H9 (cell line): ENCODE measurements at regions not wholly inside any gene's neighbourhood (a gene's known extent, or its start where the extent isn't known, plus 50 kb on each side); places are given as distances from the start of the nearest gene placed in this dataset.

Experiments
- DNase-seq: peaks from one replicate; pipeline ENCODE4 v3.0.0-alpha.2; 2017
- H2AFZ ChIP-seq: one replicate; pipeline ENCODE4 v1.6.1; 2013; ENCODE audit warnings: mild to moderate bottlenecking, low read length, control low read depth, moderate library complexity
- H2AK5ac ChIP-seq: 2 replicates; pipeline ENCODE4 v1.6.1; 2013; ENCODE audit warnings: low read length, control low read depth, mixed read lengths; ENCODE audit not compliant: insufficient read length
- H2BK120ac ChIP-seq: one replicate; pipeline ENCODE4 v1.6.1; 2013; ENCODE audit warnings: low read depth, mild to moderate bottlenecking, low read length, control low read depth, inconsistent platforms; ENCODE audit not compliant: poor library complexity, severe bottlenecking
- H2BK12ac ChIP-seq: 2 replicates; pipeline ENCODE4 v1.6.1; 2013; ENCODE audit warnings: low read length, control low read depth, mixed read lengths, low read depth; ENCODE audit not compliant: insufficient read length
- H2BK15ac ChIP-seq: 2 replicates; pipeline ENCODE4 v1.6.1; 2013; ENCODE audit warnings: low read depth, low read length, control low read depth
- H2BK20ac ChIP-seq: one replicate; pipeline ENCODE4 v1.6.1; 2013; ENCODE audit warnings: low read depth, mild to moderate bottlenecking, low read length, control low read depth, inconsistent platforms; ENCODE audit not compliant: poor library complexity, severe bottlenecking
- H2BK5ac ChIP-seq: 2 replicates; pipeline ENCODE4 v1.6.1; 2013; ENCODE audit warnings: low read length, control low read depth, mixed read lengths; ENCODE audit not compliant: insufficient read length
- H3K14ac ChIP-seq: 2 replicates; pipeline ENCODE4 v1.6.1; 2013; ENCODE audit warnings: low read length, control low read depth; ENCODE audit not compliant: insufficient read depth
- H3K18ac ChIP-seq: 2 replicates; pipeline ENCODE4 v1.6.1; 2013; ENCODE audit warnings: low read depth, mild to moderate bottlenecking, mixed read lengths, low read length, control low read depth; ENCODE audit not compliant: insufficient read length
- H3K23ac ChIP-seq: 2 replicates; pipeline ENCODE4 v1.6.1; 2013; ENCODE audit warnings: low read length, control low read depth, mixed read lengths, low read depth; ENCODE audit not compliant: insufficient read length
- H3K23me2 ChIP-seq: 2 replicates; pipeline ENCODE4 v1.6.1; 2013; ENCODE audit warnings: low read depth, mild to moderate bottlenecking, mixed read lengths, low read length, control low read depth; ENCODE audit not compliant: insufficient read length, poor library complexity, severe bottlenecking
- H3K27ac ChIP-seq: 2 replicates; pipeline ENCODE4 v1.5.1; 2013; ENCODE audit warnings: low read length, control low read depth, mixed read lengths, low read depth; ENCODE audit not compliant: insufficient read length
- H3K27me3 ChIP-seq: 2 replicates; pipeline ENCODE4 v1.6.1; 2013; ENCODE audit warnings: low read length, control low read depth, inconsistent platforms; ENCODE audit not compliant: insufficient read depth
- H3K4ac ChIP-seq: 2 replicates; pipeline ENCODE4 v1.6.1; 2013; ENCODE audit warnings: low read depth, mild to moderate bottlenecking, control low read depth, inconsistent platforms, low read length, moderate library complexity
- H3K4me1 ChIP-seq: 2 replicates; pipeline ENCODE4 v1.6.1; 2013; ENCODE audit warnings: low read length, control low read depth, inconsistent platforms; ENCODE audit not compliant: insufficient read depth
- H3K4me2 ChIP-seq: 2 replicates; pipeline ENCODE4 v1.6.1; 2013; ENCODE audit warnings: low read length, control low read depth, mixed read lengths; ENCODE audit not compliant: insufficient read length, insufficient read depth
- H3K56ac ChIP-seq: 2 replicates; pipeline ENCODE4 v1.6.1; 2013; ENCODE audit warnings: low read depth, mild to moderate bottlenecking, mixed read lengths, low read length, control low read depth; ENCODE audit not compliant: insufficient read length
- H3K79me1 ChIP-seq: 2 replicates; pipeline ENCODE4 v1.6.1; 2013; ENCODE audit warnings: low read depth, mild to moderate bottlenecking, moderate library complexity, low read length, control low read depth, inconsistent platforms; ENCODE audit not compliant: insufficient read depth, poor library complexity, severe bottlenecking
- H3K79me2 ChIP-seq: 2 replicates; pipeline ENCODE4 v1.6.1; 2013; ENCODE audit warnings: low read length, control low read depth, inconsistent platforms; ENCODE audit not compliant: insufficient read depth
- H3K9ac ChIP-seq: 2 replicates; pipeline ENCODE4 v1.6.1; 2013; ENCODE audit warnings: low read length, control low read depth, mixed read lengths; ENCODE audit not compliant: insufficient read length; ENCODE audit errors: extremely low read depth
- H3K9me3 ChIP-seq: one replicate; pipeline ENCODE4 v1.6.1; 2013; ENCODE audit warnings: low read depth, low read length, inconsistent platforms; ENCODE audit not compliant: control insufficient read depth
- H3T11ph ChIP-seq: one replicate; pipeline ENCODE4 v1.6.1; 2013; ENCODE audit warnings: mild to moderate bottlenecking, low read length, control low read depth, inconsistent platforms
- H4K20me1 ChIP-seq: one replicate; pipeline ENCODE4 v1.6.1; 2013; ENCODE audit not compliant: control insufficient read depth, insufficient read length, insufficient read depth
- H4K5ac ChIP-seq: 2 replicates; pipeline ENCODE4 v1.6.1; 2013; ENCODE audit warnings: low read depth, mild to moderate bottlenecking, mixed read lengths, low read length, control low read depth; ENCODE audit not compliant: insufficient read length
- H4K8ac ChIP-seq: replicated peaks from 2 replicates; pipeline ENCODE4 v1.6.1; 2013; ENCODE audit warnings: low read length, control low read depth, mixed read lengths, low read depth; ENCODE audit not compliant: insufficient read length
- H4K91ac ChIP-seq: 2 replicates; pipeline ENCODE4 v1.6.1; 2013; ENCODE audit warnings: low read depth, mild to moderate bottlenecking, moderate library complexity, mixed read lengths, low read length, control low read depth; ENCODE audit not compliant: insufficient read length
- H3K27ac Mint-ChIP-seq, 3 experiments: 2 replicates in 2 of 3; 3 replicates in 1 of 3; pipeline ENCODE4 v1.8.0; 2020 to 2021; ENCODE audit warnings: mixed read lengths in 3 of 3, mild to moderate bottlenecking in 1 of 3, moderate library complexity in 1 of 3
- H3K27me3 Mint-ChIP-seq: 2 replicates; pipeline ENCODE4 v1.8.0; 2021; ENCODE audit warnings: low read depth, mild to moderate bottlenecking, moderate library complexity, mixed read lengths
- H3K36me3 Mint-ChIP-seq, 3 experiments: 2 replicates in 2 of 3; 3 replicates in 1 of 3; pipeline ENCODE4 v1.8.0; 2020 to 2021; ENCODE audit warnings: low read depth in 3 of 3, mixed read lengths in 3 of 3; ENCODE audit not compliant: insufficient read depth in 1 of 3
- H3K4me1 Mint-ChIP-seq, 2 experiments: 2 replicates each; pipeline ENCODE4 v1.8.0; 2020; ENCODE audit warnings: mixed read lengths in 2 of 2
- H3K4me3 Mint-ChIP-seq, 2 experiments: 2 replicates in 1 of 2; 3 replicates in 1 of 2; pipeline ENCODE4 v1.8.0; 2020 to 2021; ENCODE audit warnings: mild to moderate bottlenecking in 2 of 2, mixed read lengths in 2 of 2, moderate library complexity in 1 of 2
- H3K9me3 Mint-ChIP-seq, 2 experiments: 2 replicates in 1 of 2; 3 replicates in 1 of 2; pipeline ENCODE4 v1.8.0; 2020; ENCODE audit warnings: mild to moderate bottlenecking in 2 of 2, mixed read lengths in 2 of 2, moderate library complexity in 1 of 2
- WGBS: extraction: QIAGEN DNeasy Blood & Tissue Kit; methylation state at CpG from one replicate; pipeline ENCODE4 v1.1.7; 2013; ENCODE audit warnings: missing lambda C conversion rate, low lambda C conversion rate, mixed read lengths; ENCODE audit not compliant: insufficient read length; ENCODE audit errors: extremely low coverage; 5-methylcytosine and 5-hydroxymethylcytosine counted together
- TF ChIP-seq, protein P1 (sequence below): fragments of 200-600 bp; sonication (generic); conservative IDR thresholded peaks from 3 replicates; pipeline ENCODE4 v1.8.0; 2021; ENCODE audit warnings: antibody characterized with exemption, mild to moderate bottlenecking

DNA sequence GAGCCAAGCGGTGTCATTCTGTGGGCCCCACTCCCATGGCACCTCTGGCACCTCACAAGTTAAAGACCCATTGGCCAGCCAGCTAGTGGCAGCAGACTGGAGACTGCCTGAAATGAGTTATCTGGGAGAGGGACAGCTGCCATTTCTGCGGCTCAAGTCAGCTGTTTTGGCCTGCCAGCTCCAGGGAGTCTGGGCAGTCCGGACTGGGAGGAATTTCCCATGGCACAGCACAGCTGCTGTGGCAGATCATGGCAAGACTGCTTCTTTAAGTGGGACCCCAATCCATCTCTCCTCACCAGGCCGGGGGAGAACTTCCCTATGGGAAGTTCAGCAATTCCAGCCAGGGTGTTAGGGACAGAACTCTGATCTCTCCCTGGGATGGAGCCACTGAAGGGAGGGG, 2187.6 kb upstream of the CELF4 start:
- H4K5ac ChIP-seq = no peak overlapping the region
- H2BK5ac ChIP-seq = no peak overlapping the region
- no peak overlapping the region for H3K4me3 Mint-ChIP-seq
- no peak overlapping the region for H2BK120ac ChIP-seq
- no peak overlapping the region for H3T11ph ChIP-seq
- H3K4me2 ChIP-seq = no peak overlapping the region
- no peak overlapping the region for H4K8ac ChIP-seq
- H3K27me3 ChIP-seq = no peaks in the 10 kb centered on the region
- H2AK5ac ChIP-seq = no peak overlapping the region
- H3K9me3 ChIP-seq = peaks cover 16% of the 10 kb centered on the region
- H3K79me1 ChIP-seq = no peaks in the 10 kb centered on the region
- no peak overlapping the region for H3K56ac ChIP-seq
- TF ChIP-seq, protein P1, sequence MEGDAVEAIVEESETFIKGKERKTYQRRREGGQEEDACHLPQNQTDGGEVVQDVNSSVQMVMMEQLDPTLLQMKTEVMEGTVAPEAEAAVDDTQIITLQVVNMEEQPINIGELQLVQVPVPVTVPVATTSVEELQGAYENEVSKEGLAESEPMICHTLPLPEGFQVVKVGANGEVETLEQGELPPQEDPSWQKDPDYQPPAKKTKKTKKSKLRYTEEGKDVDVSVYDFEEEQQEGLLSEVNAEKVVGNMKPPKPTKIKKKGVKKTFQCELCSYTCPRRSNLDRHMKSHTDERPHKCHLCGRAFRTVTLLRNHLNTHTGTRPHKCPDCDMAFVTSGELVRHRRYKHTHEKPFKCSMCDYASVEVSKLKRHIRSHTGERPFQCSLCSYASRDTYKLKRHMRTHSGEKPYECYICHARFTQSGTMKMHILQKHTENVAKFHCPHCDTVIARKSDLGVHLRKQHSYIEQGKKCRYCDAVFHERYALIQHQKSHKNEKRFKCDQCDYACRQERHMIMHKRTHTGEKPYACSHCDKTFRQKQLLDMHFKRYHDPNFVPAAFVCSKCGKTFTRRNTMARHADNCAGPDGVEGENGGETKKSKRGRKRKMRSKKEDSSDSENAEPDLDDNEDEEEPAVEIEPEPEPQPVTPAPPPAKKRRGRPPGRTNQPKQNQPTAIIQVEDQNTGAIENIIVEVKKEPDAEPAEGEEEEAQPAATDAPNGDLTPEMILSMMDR = no peak
- H3K27ac ChIP-seq = no peak overlapping the region
- no peak overlapping the region; the same call in 1 of the 2 replicates for H3K14ac ChIP-seq
- H3K27ac Mint-ChIP-seq = no peak overlapping the region
- no peak overlapping the region for H2BK15ac ChIP-seq
- no peaks in the 10 kb centered on the region for H4K20me1 ChIP-seq
- no CpG with 5 or more reads among the region's 4 CpGs for WGBS
- H3K27me3 Mint-ChIP-seq = no peaks in the 10 kb centered on the region
- peaks cover 1% of the 10 kb centered on the region; the same call in 1 of the 2 replicates for H3K79me2 ChIP-seq
- DNase-seq = no peak
- H2BK20ac ChIP-seq = no peak overlapping the region
- H3K4me1 ChIP-seq = no peaks in the 10 kb centered on the region
- H3K9me3 Mint-ChIP-seq = peaks cover 20 to 23% of the 10 kb centered on the region in 2 experiments
- no peak overlapping the region for H4K91ac ChIP-seq
- no peak overlapping the region for H2BK12ac ChIP-seq
- H3K23ac ChIP-seq = no peak overlapping the region
- H3K23me2 ChIP-seq = no peaks in the 10 kb centered on the region
- H3K9ac ChIP-seq = no peak overlapping the region
- peaks cover 4 to 10% of the 10 kb centered on the region in 2 experiments; a peak in 3 of 4 replicates for H3K4me1 Mint-ChIP-seq
- peaks cover 45 to 54% (median 47%) of the 10 kb centered on the region in 3 experiments for H3K36me3 Mint-ChIP-seq
- no peak overlapping the region for H3K18ac ChIP-seq
- H3K4ac ChIP-seq = no peak overlapping the region
- H2AFZ ChIP-seq = no peak overlapping the region
